ENCODE measurements at regions not wholly inside any gene's neighbourhood (a gene's known extent, or its start where the extent isn't known, plus 50 kb on each side); places are given as distances from the start of the nearest gene placed in this dataset.

DNA sequence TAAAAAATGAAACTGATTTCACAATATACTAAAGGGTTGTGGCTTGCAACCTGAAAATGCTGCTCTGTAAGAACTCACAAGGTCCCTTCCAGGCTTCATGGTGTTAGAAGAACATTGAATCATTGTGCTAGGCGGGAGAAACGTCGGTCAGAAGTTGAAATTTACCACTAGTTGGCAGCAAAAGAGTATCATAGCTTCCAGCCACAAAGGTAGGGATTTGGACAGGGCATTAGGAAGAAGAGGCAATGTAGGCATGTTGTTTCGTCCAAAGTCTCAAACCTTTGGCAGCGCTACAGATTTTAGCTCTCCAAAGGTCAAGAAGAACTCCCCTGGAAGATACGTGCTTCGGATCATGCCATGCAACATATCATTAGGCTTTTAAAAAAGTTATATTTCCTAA, 62.5 kb upstream of the ZP4 start:
- TF ChIP-seq, protein P1, sequence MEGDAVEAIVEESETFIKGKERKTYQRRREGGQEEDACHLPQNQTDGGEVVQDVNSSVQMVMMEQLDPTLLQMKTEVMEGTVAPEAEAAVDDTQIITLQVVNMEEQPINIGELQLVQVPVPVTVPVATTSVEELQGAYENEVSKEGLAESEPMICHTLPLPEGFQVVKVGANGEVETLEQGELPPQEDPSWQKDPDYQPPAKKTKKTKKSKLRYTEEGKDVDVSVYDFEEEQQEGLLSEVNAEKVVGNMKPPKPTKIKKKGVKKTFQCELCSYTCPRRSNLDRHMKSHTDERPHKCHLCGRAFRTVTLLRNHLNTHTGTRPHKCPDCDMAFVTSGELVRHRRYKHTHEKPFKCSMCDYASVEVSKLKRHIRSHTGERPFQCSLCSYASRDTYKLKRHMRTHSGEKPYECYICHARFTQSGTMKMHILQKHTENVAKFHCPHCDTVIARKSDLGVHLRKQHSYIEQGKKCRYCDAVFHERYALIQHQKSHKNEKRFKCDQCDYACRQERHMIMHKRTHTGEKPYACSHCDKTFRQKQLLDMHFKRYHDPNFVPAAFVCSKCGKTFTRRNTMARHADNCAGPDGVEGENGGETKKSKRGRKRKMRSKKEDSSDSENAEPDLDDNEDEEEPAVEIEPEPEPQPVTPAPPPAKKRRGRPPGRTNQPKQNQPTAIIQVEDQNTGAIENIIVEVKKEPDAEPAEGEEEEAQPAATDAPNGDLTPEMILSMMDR (IDR thresholded peaks at IDR 0.05) = no peak
- TF ChIP-seq POLR2A (IDR thresholded peaks at IDR 0.05) = no peak

All from adrenal gland (tissue), 5 donors.